Astrocyte (in vitro differentiated cells and primary cell): ENCODE measurements at regions not wholly inside any gene's neighbourhood (a gene's known extent, or its start where the extent isn't known, plus 50 kb on each side); places are given as distances from the start of the nearest gene placed in this dataset.
"Not testable (repeated sequence)": the region's sequence is repeated elsewhere in the genome, so short reads cannot be mapped to it uniquely, and the experiment has no call there.

Source experiments
- DNase-seq: peaks from one replicate; pipeline ENCODE4 v3.0.0-alpha.2; 2010; ENCODE audit warnings: low read depth
- FAIRE-seq: peaks from 2 replicates; lab custom pipeline; 2011; peaks lifted over from hg19 to GRCh38; lab: Jason Lieb, UNC
- H2AFZ ChIP-seq: 2 replicates; pipeline ENCODE4 v1.6.0; 2012; ENCODE audit warnings: low read depth, low read length, inconsistent platforms
- H3K27ac ChIP-seq: 2 replicates; pipeline ENCODE4 v1.5.1; 2011; ENCODE audit warnings: low read depth, low read length, inconsistent platforms
- H3K27me3 ChIP-seq: 2 replicates; pipeline ENCODE4 v1.6.0; 2011; ENCODE audit warnings: low read length, inconsistent platforms; ENCODE audit not compliant: insufficient read depth
- H3K36me3 ChIP-seq: 2 replicates; pipeline ENCODE4 v1.5.1; 2011; ENCODE audit warnings: low read length, inconsistent platforms; ENCODE audit not compliant: insufficient read depth
- H3K4me1 ChIP-seq: 2 replicates; pipeline ENCODE4 v1.5.1; 2011; ENCODE audit warnings: low read length, inconsistent platforms; ENCODE audit not compliant: insufficient read depth
- H3K4me2 ChIP-seq: 2 replicates; pipeline ENCODE4 v1.6.0; 2012; ENCODE audit warnings: low read length, inconsistent platforms
- H3K4me3 ChIP-seq: 2 replicates; pipeline ENCODE4 v1.5.1; 2011; ENCODE audit warnings: low read depth, mild to moderate bottlenecking, low read length, inconsistent platforms; ENCODE audit not compliant: insufficient read depth
- H3K79me2 ChIP-seq: 2 replicates; pipeline ENCODE4 v1.6.0; 2012; ENCODE audit warnings: mild to moderate bottlenecking, low read length, inconsistent platforms; ENCODE audit not compliant: insufficient read depth
- H3K9ac ChIP-seq: 2 replicates; pipeline ENCODE4 v1.6.0; 2012; ENCODE audit warnings: mild to moderate bottlenecking, low read length, inconsistent platforms
- H3K9me3 ChIP-seq: 2 replicates; pipeline ENCODE4 v1.5.1; 2012; ENCODE audit warnings: low read depth, mild to moderate bottlenecking, low read length, inconsistent platforms; ENCODE audit not compliant: insufficient read depth
- H4K20me1 ChIP-seq: 2 replicates; pipeline ENCODE4 v1.6.0; 2012; ENCODE audit warnings: low read length, inconsistent platforms; ENCODE audit not compliant: insufficient read depth
- H3K27ac Mint-ChIP-seq: one replicate; pipeline ENCODE4 v1.8.0; 2021; ENCODE audit warnings: mild to moderate bottlenecking, mixed read lengths; ENCODE audit not compliant: unreplicated experiment
- H3K27me3 Mint-ChIP-seq: one replicate; pipeline ENCODE4 v1.8.0; 2021; ENCODE audit warnings: low read depth, mixed read lengths; ENCODE audit not compliant: unreplicated experiment
- H3K36me3 Mint-ChIP-seq: one replicate; pipeline ENCODE4 v1.8.0; 2021; ENCODE audit warnings: low read depth, mixed read lengths; ENCODE audit not compliant: unreplicated experiment
- H3K4me1 Mint-ChIP-seq: one replicate; pipeline ENCODE4 v1.8.0; 2021; ENCODE audit warnings: low read depth, mixed read lengths; ENCODE audit not compliant: unreplicated experiment
- H3K4me3 Mint-ChIP-seq: one replicate; pipeline ENCODE4 v1.8.0; 2021; ENCODE audit warnings: mild to moderate bottlenecking, moderate library complexity, mixed read lengths; ENCODE audit not compliant: unreplicated experiment
- H3K9me3 Mint-ChIP-seq: one replicate; pipeline ENCODE4 v1.8.0; 2021; ENCODE audit warnings: mild to moderate bottlenecking, mixed read lengths; ENCODE audit not compliant: unreplicated experiment
- EZH2 ChIP-seq: IDR thresholded peaks from 2 replicates; pipeline ENCODE4 v1.6.1; 2012; ENCODE audit warnings: mild to moderate bottlenecking, low read length, inconsistent platforms; ENCODE audit not compliant: insufficient read depth
- TF ChIP-seq, protein P1 (sequence below): IDR thresholded peaks from 2 replicates; pipeline ENCODE4 v1.5.1; 2011; ENCODE audit warnings: low read depth, mild to moderate bottlenecking, inconsistent platforms, low read length, moderate library complexity; ENCODE audit not compliant: insufficient read depth

DNA sequence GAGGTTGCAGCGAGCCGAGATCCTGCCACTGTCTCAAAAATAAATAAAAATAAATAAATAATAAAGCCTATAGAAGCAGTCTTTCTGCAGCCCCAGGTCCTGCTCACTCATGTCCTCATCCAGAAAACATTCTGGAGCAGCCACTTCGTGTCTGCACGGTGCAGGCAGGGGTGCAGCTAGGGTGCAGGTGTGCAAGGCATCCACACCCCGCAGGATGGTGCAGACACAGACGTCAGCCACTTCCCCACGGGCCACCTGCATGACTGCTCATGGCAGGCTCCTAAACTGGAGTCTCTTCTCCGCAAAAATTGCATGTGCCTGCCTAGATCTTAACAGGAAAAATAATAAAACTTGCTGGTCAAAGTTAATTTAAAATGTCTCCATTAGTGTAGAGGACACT is 80.2 kb upstream of the SNTG2 start:
- H3K4me1 Mint-ChIP-seq = peaks cover 4% of the 10 kb centered on the region
- Histone ChIP-seq H3K27me3 (no peaks in the 10 kb centered on the region), H3K79me2 (no peaks in the 10 kb centered on the region), H3K9ac (no peak overlapping the region), H3K9me3 (no peaks in the 10 kb centered on the region), H3K27ac (no peak overlapping the region), H4K20me1 (no peaks in the 10 kb centered on the region), H3K4me2 (no peak overlapping the region), H2AFZ (no peak overlapping the region), H3K4me1 (no peaks in the 10 kb centered on the region), H3K36me3 (no peaks in the 10 kb centered on the region), H3K4me3 (no peak overlapping the region)
- FAIRE-seq = no peak
- no peaks in the 10 kb centered on the region for H3K36me3 Mint-ChIP-seq
- no peak for DNase-seq
- TF ChIP-seq EZH2 = no peak
- TF ChIP-seq, protein P1, sequence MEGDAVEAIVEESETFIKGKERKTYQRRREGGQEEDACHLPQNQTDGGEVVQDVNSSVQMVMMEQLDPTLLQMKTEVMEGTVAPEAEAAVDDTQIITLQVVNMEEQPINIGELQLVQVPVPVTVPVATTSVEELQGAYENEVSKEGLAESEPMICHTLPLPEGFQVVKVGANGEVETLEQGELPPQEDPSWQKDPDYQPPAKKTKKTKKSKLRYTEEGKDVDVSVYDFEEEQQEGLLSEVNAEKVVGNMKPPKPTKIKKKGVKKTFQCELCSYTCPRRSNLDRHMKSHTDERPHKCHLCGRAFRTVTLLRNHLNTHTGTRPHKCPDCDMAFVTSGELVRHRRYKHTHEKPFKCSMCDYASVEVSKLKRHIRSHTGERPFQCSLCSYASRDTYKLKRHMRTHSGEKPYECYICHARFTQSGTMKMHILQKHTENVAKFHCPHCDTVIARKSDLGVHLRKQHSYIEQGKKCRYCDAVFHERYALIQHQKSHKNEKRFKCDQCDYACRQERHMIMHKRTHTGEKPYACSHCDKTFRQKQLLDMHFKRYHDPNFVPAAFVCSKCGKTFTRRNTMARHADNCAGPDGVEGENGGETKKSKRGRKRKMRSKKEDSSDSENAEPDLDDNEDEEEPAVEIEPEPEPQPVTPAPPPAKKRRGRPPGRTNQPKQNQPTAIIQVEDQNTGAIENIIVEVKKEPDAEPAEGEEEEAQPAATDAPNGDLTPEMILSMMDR = no peak
- H3K27ac Mint-ChIP-seq = no peak overlapping the region
- no peaks in the 10 kb centered on the region for H3K9me3 Mint-ChIP-seq
- H3K27me3 Mint-ChIP-seq = peaks cover 49% of the 10 kb centered on the region
- H3K4me3 Mint-ChIP-seq = no peak overlapping the region

DNA sequence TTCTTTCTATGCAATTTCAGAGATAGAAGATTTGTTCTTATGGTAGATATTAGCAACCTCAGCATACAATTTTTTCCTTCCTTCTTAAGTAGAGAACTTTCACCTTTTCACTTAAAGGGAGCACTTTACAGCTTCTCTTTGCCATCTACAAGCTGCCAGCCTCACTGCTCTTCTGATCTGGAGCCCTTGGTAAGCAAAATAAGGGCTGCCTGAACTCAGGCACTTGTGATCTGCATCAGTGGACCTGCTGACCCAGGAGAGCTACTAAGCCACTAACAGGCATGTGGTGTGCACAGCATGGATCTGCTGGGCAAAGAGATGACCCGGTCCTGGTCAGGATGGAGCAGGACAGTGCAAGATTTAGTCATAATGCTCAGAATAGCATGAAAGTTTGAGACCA is 80.8 kb upstream of the SNTG2 start:
- no peaks in the 10 kb centered on the region for H3K27me3 ChIP-seq

DNA sequence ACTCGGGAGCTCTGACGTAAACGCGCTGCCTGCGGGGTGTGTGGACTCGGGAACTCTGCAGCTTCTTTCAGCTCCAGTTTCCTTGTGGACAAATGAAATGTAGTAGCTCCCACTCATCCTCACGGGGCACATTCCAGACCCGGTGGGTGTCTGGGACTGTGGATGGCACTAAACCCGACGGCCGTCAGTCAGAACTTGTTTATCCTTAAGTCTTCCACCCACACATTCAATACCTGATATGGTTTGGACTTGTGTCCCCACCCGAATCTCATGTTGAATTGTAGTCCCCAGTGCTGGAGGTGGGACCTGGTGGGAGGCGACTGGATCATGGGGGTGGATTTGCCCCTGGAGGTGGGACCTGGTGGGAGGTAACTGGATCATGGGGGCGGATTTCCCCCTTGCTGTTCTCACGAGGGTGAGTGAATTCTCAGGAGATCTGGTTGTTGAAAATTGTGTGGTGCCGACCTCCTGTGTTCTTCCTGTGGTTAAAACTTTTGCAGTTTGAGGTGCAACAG is 81.2 kb upstream of the SNTG2 start:
- Mint-ChIP-seq H3K27me3 (peaks cover 44% of the 10 kb centered on the region), H3K36me3 (no peaks in the 10 kb centered on the region), H3K27ac (no peak overlapping the region), H3K4me1 (peaks cover 4% of the 10 kb centered on the region), H3K9me3 (no peaks in the 10 kb centered on the region), H3K4me3 (no peak overlapping the region)
- H3K9ac ChIP-seq = no peak overlapping the region
- H3K27ac ChIP-seq = no peak overlapping the region
- no peaks in the 10 kb centered on the region for H4K20me1 ChIP-seq
- no peak overlapping the region for H2AFZ ChIP-seq
- FAIRE-seq (no peak), DNase-seq (no peak)
- H3K4me1 ChIP-seq = no peaks in the 10 kb centered on the region
- no peaks in the 10 kb centered on the region for H3K9me3 ChIP-seq
- no peak for TF ChIP-seq EZH2
- TF ChIP-seq, protein P1 = no peak
- no peaks in the 10 kb centered on the region for H3K27me3 ChIP-seq
- no peaks in the 10 kb centered on the region for H3K79me2 ChIP-seq
- no peaks in the 10 kb centered on the region for H3K36me3 ChIP-seq
- no peak overlapping the region for H3K4me3 ChIP-seq
- H3K4me2 ChIP-seq = no peak overlapping the region

More for the DNA sequence above, 80.8 kb upstream of the SNTG2 start:
- DNase-seq (no peak), FAIRE-seq (no peak)
- Mint-ChIP-seq H3K27ac (no peak overlapping the region), H3K4me3 (no peak overlapping the region), H3K4me1 (peaks cover 4% of the 10 kb centered on the region), H3K36me3 (no peaks in the 10 kb centered on the region), H3K9me3 (no peaks in the 10 kb centered on the region), H3K27me3 (peaks cover 46% of the 10 kb centered on the region)
- H2AFZ ChIP-seq = no peak overlapping the region
- H3K36me3 ChIP-seq = no peaks in the 10 kb centered on the region
- no peaks in the 10 kb centered on the region for H3K9me3 ChIP-seq
- no peaks in the 10 kb centered on the region for H4K20me1 ChIP-seq
- H3K4me2 ChIP-seq = no peak overlapping the region
- H3K79me2 ChIP-seq = no peaks in the 10 kb centered on the region
- no peak overlapping the region for H3K4me3 ChIP-seq
- H3K4me1 ChIP-seq = no peaks in the 10 kb centered on the region
- H3K27ac ChIP-seq = no peak overlapping the region
- TF ChIP-seq, protein P1 = no peak
- TF ChIP-seq EZH2 = no peak
- no peak overlapping the region for H3K9ac ChIP-seq

DNA sequence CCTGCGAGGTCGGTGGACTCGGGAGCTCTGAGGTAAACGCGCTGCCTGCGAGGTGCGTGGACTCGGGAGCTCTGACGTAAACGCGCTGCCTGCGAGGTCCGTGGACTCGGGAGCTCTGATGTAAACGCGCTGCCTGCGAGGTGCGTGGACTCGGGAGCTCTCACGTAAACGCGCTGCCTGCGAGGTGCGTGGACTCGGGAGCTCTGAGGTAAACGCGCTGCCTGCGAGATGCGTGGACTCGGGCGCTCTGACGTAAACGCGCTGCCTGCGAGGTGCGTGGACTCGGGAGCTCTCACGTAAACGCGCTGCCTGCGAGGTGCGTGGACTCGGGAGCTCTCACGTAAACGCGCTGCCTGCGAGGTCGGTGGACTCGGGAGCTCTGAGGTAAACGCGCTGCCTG is 81.8 kb upstream of the SNTG2 start:
- not testable (repeated sequence) for H3K27me3 ChIP-seq, H4K20me1 ChIP-seq, H3K4me3 ChIP-seq, H3K4me1 Mint-ChIP-seq, H3K9me3 ChIP-seq, H3K36me3 ChIP-seq, DNase-seq, H3K9me3 Mint-ChIP-seq, FAIRE-seq, H3K4me3 Mint-ChIP-seq, H3K79me2 ChIP-seq, H3K27ac Mint-ChIP-seq, H3K4me1 ChIP-seq, H2AFZ ChIP-seq, H3K4me2 ChIP-seq, H3K9ac ChIP-seq, H3K27ac ChIP-seq, H3K36me3 Mint-ChIP-seq
- H3K27me3 Mint-ChIP-seq = peaks cover 40% of the 10 kb centered on the region
